Sciatic nerve (tissue), 2 donors: ENCODE measurements at regions not wholly inside any gene's neighbourhood (a gene's known extent, or its start where the extent isn't known, plus 50 kb on each side); places are given as distances from the start of the nearest gene placed in this dataset.

Experiments used
- ATAC-seq: fragments of 200-7000 bp; cut with Tn5 transposase; one replicate; pipeline ENCODE4 v1.9.1; 2020; ENCODE audit warnings: mild to moderate bottlenecking, moderate library complexity
- DNase-seq: peaks from one replicate; pipeline ENCODE4 v3.0.0-alpha.2; 2020; ENCODE audit warnings: low spot score
- intact Hi-C: fragments of 100-400 bp; cut with DNase I; formaldehyde crosslinking; loops from one replicate; pipeline ENCODE4 v1.14.2; 2022
- donor health status: DM: no; HTN: no; CAD: no.
- donor health status: DM: no; HTN: no; CAD: no.

- intact Hi-C loops: no loop called here
- ATAC-seq (no peak), DNase-seq (no peak)
Measured at GRCh38 chr11:69976794-69977193, 101.3 kb upstream of the ANO1 start.

GRCh38 chr11:69977951-69978350 is 100.2 kb upstream of the ANO1 start:
- ATAC-seq (no peak), DNase-seq (no peak)
- intact Hi-C loops: no loop called here

- ATAC-seq: no peak
- intact Hi-C loops: no loop called here
Measured at GRCh38 chr11:69978841-69979614, 99.1 kb upstream of the ANO1 start.

GRCh38 chr11:69979632-69980031 is 98.5 kb upstream of the ANO1 start:
- ATAC-seq: peak; percentile 44
- intact Hi-C loops: no loop called here

More at GRCh38 chr11:69978841-69979614, 99.1 kb upstream of the ANO1 start:
- DNase-seq: no peak

GRCh38 chr11:69981119-69981784 is 96.9 kb upstream of the ANO1 start:
- ATAC-seq: no peak
- DNase-seq: no peak
- intact Hi-C loops: no loop called here

More at GRCh38 chr11:69979632-69980031, 98.5 kb upstream of the ANO1 start:
- DNase-seq: no peak

GRCh38 chr11:69982690-69983570 is 95.2 kb upstream of the ANO1 start:
- intact Hi-C loops: no loop called here
- DNase-seq (no peak), ATAC-seq (no peak)

- intact Hi-C loops: no loop called here
- ATAC-seq (no peak), DNase-seq (no peak)
Measured at GRCh38 chr11:69983571-69983877, 94.6 kb upstream of the ANO1 start.

- DNase-seq: no peak
- intact Hi-C loops: no loop called here
- no peak for ATAC-seq
Measured at GRCh38 chr11:69983897-69984438, 94.1 kb upstream of the ANO1 start.

- ATAC-seq (no peak), DNase-seq (no peak)
- intact Hi-C loops: no loop called here
Measured at GRCh38 chr11:69984457-69985261, 93.5 kb upstream of the ANO1 start.

GRCh38 chr11:69985331-69985640 is 92.8 kb upstream of the ANO1 start:
- intact Hi-C loops: no loop called here
- DNase-seq (no peak), ATAC-seq (no peak)

- intact Hi-C loops: no loop called here
- ATAC-seq: no peak
- no peak for DNase-seq
Measured at GRCh38 chr11:69985641-69986439, 92.3 kb upstream of the ANO1 start.

GRCh38 chr11:69986440-69986787 is 91.7 kb upstream of the ANO1 start:
- intact Hi-C loops: no loop called here
- ATAC-seq (no peak), DNase-seq (no peak)

GRCh38 chr11:69986830-69987229 is 91.3 kb upstream of the ANO1 start:
- no peak for DNase-seq
- intact Hi-C loops: no loop called here
- no peak for ATAC-seq

GRCh38 chr11:69992026-69992425 is 86.1 kb upstream of the ANO1 start:
- DNase-seq (no peak), ATAC-seq (no peak)
- intact Hi-C loops: no loop called here

GRCh38 chr11:69992943-69993694 is 85.0 kb upstream of the ANO1 start:
- ATAC-seq (no peak), DNase-seq (no peak)
- intact Hi-C loops: no loop called here

- ATAC-seq (no peak), DNase-seq (no peak)
- intact Hi-C loops: no loop called here
Measured at GRCh38 chr11:69994810-69995209, 83.3 kb upstream of the ANO1 start.

- DNase-seq: no peak
- intact Hi-C loops: no loop called here
- no peak for ATAC-seq
Measured at GRCh38 chr11:69995697-69996096, 82.4 kb upstream of the ANO1 start.

GRCh38 chr11:69996451-69996850 is 81.7 kb upstream of the ANO1 start:
- DNase-seq: no peak
- ATAC-seq: no peak
- intact Hi-C loops: no loop called here
